IMR-90 (cell line): ENCODE measurements at regions not wholly inside any gene's neighbourhood (a gene's known extent, or its start where the extent isn't known, plus 50 kb on each side); places are given as distances from the start of the nearest gene placed in this dataset.

Source experiments
- ATAC-seq: fragments of 200-7000 bp; cut with Tn5 transposase; 2 replicates; pipeline ENCODE4 v1.9.1; 2020; ENCODE audit warnings: low read depth, mild to moderate bottlenecking, moderate library complexity
- BruUV-seq: library from RNA; stranded (reverse); fragments of 400-500 nt; replicated peaks from 2 replicates; lab custom pipeline; 2021; lab: Mats Ljungman, UMichigan
- CTCF ChIA-PET: fragments of 300-600 bp; formaldehyde crosslinking; extraction: SDS; loops from one replicate; lab custom pipeline; 2021; ENCODE audit warnings: antibody characterized with exemption; lab: Yijun Ruan, JAX
- POLR2A ChIA-PET: fragments of 300-600 bp; sonication (Branson Sonifier 250); formaldehyde crosslinking; loops from one replicate; lab custom pipeline; 2022; ENCODE audit warnings: antibody characterized with exemption; ENCODE audit not compliant: unreplicated experiment; lab: Charles Lee
- DNase-seq: peaks from one replicate; pipeline ENCODE4 v3.0.0; 2013
- H2AFZ ChIP-seq: replicated peaks from 2 replicates; pipeline ENCODE3; 2013; ENCODE audit warnings: low read length, mild to moderate bottlenecking; ENCODE audit not compliant: poor library complexity
- H2AK5ac ChIP-seq: 2 replicates; pipeline ENCODE4 v1.6.1; 2013; ENCODE audit warnings: low read depth, low read length, inconsistent platforms
- H2AK9ac ChIP-seq: replicated peaks from 2 replicates; pipeline ENCODE3; 2013; ENCODE audit warnings: mild to moderate bottlenecking, low read depth, low read length, moderate library complexity; ENCODE audit not compliant: poor library complexity
- H2BK120ac ChIP-seq: 2 replicates; pipeline ENCODE4 v1.6.1; 2013; ENCODE audit warnings: low read depth, low read length, inconsistent platforms
- H2BK15ac ChIP-seq: 3 replicates; pipeline ENCODE4 v1.6.1; 2013; ENCODE audit warnings: low read depth, low read length, inconsistent platforms
- H2BK20ac ChIP-seq: 2 replicates; pipeline ENCODE4 v1.6.1; 2013; ENCODE audit warnings: low read depth, mild to moderate bottlenecking, inconsistent platforms, low read length, moderate library complexity
- H2BK5ac ChIP-seq: 2 replicates; pipeline ENCODE4 v1.6.1; 2013; ENCODE audit warnings: mild to moderate bottlenecking, low read depth, low read length, inconsistent platforms; ENCODE audit not compliant: poor library complexity, severe bottlenecking
- H3K14ac ChIP-seq: replicated peaks from 2 replicates; pipeline ENCODE4 v1.6.1; 2013; ENCODE audit warnings: low read depth, low read length, inconsistent platforms
- H3K18ac ChIP-seq: 2 replicates; pipeline ENCODE4 v1.6.1; 2013; ENCODE audit warnings: low read depth, low read length, control low read depth
- H3K23ac ChIP-seq: 2 replicates; pipeline ENCODE4 v1.6.1; 2013; ENCODE audit warnings: low read depth, low read length, inconsistent platforms
- H3K27ac ChIP-seq: 2 replicates; pipeline ENCODE4 v1.5.1; 2013; ENCODE audit warnings: mild to moderate bottlenecking, control low read depth, low read length; ENCODE audit not compliant: insufficient read depth
- H3K27me3 ChIP-seq: 2 replicates; pipeline ENCODE4 v1.6.1; 2013; ENCODE audit warnings: low read length; ENCODE audit not compliant: control insufficient read depth, insufficient read depth
- H3K36me3 ChIP-seq: 2 replicates; pipeline ENCODE4 v1.6.1; 2013; ENCODE audit warnings: low read length, mixed read lengths; ENCODE audit not compliant: control insufficient read depth, insufficient read depth
- H3K4ac ChIP-seq: 2 replicates; pipeline ENCODE4 v1.6.1; 2013; ENCODE audit warnings: low read depth, low read length, inconsistent platforms
- H3K4me1 ChIP-seq: 2 replicates; pipeline ENCODE4 v1.6.1; 2013; ENCODE audit warnings: low read length, mixed read lengths; ENCODE audit not compliant: control insufficient read depth, insufficient read depth
- H3K4me2 ChIP-seq: 2 replicates; pipeline ENCODE4 v1.6.1; 2013; ENCODE audit warnings: low read depth, mild to moderate bottlenecking, control low read depth, low read length, moderate library complexity
- H3K4me3 ChIP-seq: 2 replicates; pipeline ENCODE4 v1.5.1; 2013; ENCODE audit warnings: low read depth, mild to moderate bottlenecking, control low read depth, low read length, moderate library complexity; ENCODE audit not compliant: insufficient read depth
- H3K56ac ChIP-seq: 2 replicates; pipeline ENCODE4 v1.6.1; 2013; ENCODE audit warnings: low read length, inconsistent platforms; ENCODE audit not compliant: insufficient read depth; ENCODE audit errors: extremely low read depth
- H3K79me1 ChIP-seq, 2 experiments: 2 replicates each; pipeline ENCODE4 v1.6.1; 2013; ENCODE audit warnings: low read length in 2 of 2, inconsistent platforms in 1 of 2, low read depth in 1 of 2
- H3K9ac ChIP-seq: 2 replicates; pipeline ENCODE4 v1.6.1; 2013; ENCODE audit warnings: low read depth, low read length, control low read depth
- H3K9me1 ChIP-seq: 2 replicates; pipeline ENCODE4 v1.6.1; 2013; ENCODE audit warnings: low read length, inconsistent platforms; ENCODE audit not compliant: insufficient read depth
- H3K9me3 ChIP-seq: 2 replicates; pipeline ENCODE4 v1.6.1; 2013; ENCODE audit warnings: low read length; ENCODE audit not compliant: control insufficient read depth, insufficient read depth
- H4K20me1 ChIP-seq: 2 replicates; pipeline ENCODE4 v1.6.1; 2013; ENCODE audit warnings: low read length, inconsistent platforms; ENCODE audit not compliant: insufficient read depth
- H4K5ac ChIP-seq: 2 replicates; pipeline ENCODE4 v1.6.1; 2013; ENCODE audit warnings: mild to moderate bottlenecking, low read depth, low read length, control low read depth
- H4K8ac ChIP-seq, 2 experiments: 2 replicates each; pipeline ENCODE4 v1.6.1; 2013; ENCODE audit warnings: low read depth in 2 of 2, low read length in 2 of 2, control low read depth in 1 of 2, inconsistent platforms in 1 of 2
- H4K91ac ChIP-seq: 2 replicates; pipeline ENCODE4 v1.6.1; 2013; ENCODE audit warnings: low read depth, low read length, inconsistent platforms; ENCODE audit not compliant: insufficient read depth
- FOS ChIP-seq: fragments of 150-350 bp; IDR thresholded peaks from 2 replicates; pipeline ENCODE4 v1.6.1; 2016; ENCODE audit warnings: low read depth, low read length
- RCOR1 ChIP-seq: IDR thresholded peaks from 2 replicates; pipeline ENCODE4 v1.6.1; 2012; ENCODE audit warnings: mild to moderate bottlenecking, low read length, improper control_type of control experiment; ENCODE audit not compliant: insufficient replicate concordance
- RFX5 ChIP-seq: IDR thresholded peaks from 2 replicates; pipeline ENCODE4 v1.8.0; 2012; ENCODE audit warnings: low read depth, mild to moderate bottlenecking, low read length, moderate library complexity
- WGBS, 2 experiments: methylation state at CpG; one replicate each; pipeline versions ENCODE4 v1.1.5 to v1.1.7; 2013; ENCODE audit warnings: missing lambda C conversion rate in 2 of 2; ENCODE audit not compliant: insufficient read length in 1 of 2; ENCODE audit errors: extremely low coverage in 2 of 2; 5-methylcytosine and 5-hydroxymethylcytosine counted together
- dilution Hi-C: fragments of 300-500 bp; cut with HindIII; formaldehyde crosslinking; loops from one replicate; pipeline ENCODE4 v1.14.3; 2018; ENCODE audit warnings: low sequenced_read_pairs; ENCODE audit not compliant: unreplicated experiment
- in situ Hi-C: fragments of 300-500 bp; cut with MboI; formaldehyde crosslinking; loops from 3 replicates; pipeline ENCODE4 v1.14.3; 2019; ENCODE audit warnings: low sequenced_read_pairs, inconsistent platforms, mixed read lengths
- intact Hi-C: fragments of 100-400 bp; cut with micrococcal nuclease; formaldehyde crosslinking; loops from 2 replicates; pipeline ENCODE4 v1.10.0; 2022

DNA sequence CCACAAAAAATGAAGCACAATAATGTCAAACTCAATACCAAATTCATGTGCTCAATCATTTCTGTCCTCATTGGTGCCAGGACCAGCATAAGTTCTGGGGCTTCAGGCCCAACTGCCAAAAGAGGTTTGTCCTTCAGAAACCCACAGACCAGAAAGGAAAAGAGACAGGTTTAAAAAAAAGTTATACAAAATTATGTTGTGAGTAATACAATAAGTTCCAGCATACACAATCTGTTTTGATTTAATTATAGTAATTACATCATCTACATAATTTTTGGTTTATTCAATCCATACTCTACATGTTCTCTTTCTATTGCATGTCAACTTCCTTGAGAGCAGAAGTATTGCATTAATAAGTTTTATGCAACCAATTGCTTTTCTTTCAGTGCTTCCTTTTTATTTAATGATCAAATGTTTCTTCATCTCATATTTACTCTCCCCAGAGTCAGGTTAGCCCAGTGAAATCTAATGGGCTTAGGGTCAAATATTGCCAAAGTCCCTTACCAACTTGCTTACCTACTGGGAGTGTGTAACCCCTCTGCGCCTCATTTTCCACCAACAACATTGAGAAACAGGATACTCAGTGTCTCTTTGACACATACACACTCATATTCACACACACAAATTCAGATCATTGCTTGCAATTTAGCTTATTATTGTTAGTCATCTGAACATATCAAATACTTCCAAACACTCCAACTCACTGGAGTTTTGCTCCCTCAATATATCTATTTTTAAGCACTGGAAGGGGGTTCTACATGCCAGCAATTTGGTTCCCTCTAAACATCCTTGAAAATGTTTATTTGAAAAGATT, 424.4 kb upstream of the MARCKS start:
- no peaks in the 10 kb centered on the region for H3K79me1 ChIP-seq
- H3K14ac ChIP-seq: peak overlapping the region; percentile 44; the same call in 1 of the 2 replicates
- H3K4ac ChIP-seq: peak overlapping the region; percentile 81; the same call in 1 of the 2 replicates
- no peak overlapping the region for H2AK9ac ChIP-seq
- no peak overlapping the region for H3K4me3 ChIP-seq
- peak overlapping the region; percentile 89; the same call in 1 of the 2 replicates for H3K27ac ChIP-seq
- no peak for TF ChIP-seq RCOR1
- no peak for TF ChIP-seq RFX5
- TF ChIP-seq FOS: no peak
- intact Hi-C loops (loop anchor here (1.0 to 10.0 kb wide), 4 partner anchors 132 to 426 kb away; no protein-coding TSS in a partner anchor), in situ Hi-C loops (no loop called here), dilution Hi-C loops (no loop called here)
- H3K56ac ChIP-seq: 0 out of 2 replicates have a peak overlapping the region, but pooled peaks have one; percentile 19
- no peak overlapping the region for H3K9ac ChIP-seq
- H2BK120ac ChIP-seq: peak overlapping the region; percentile 69
- H3K36me3 ChIP-seq: no peaks in the 10 kb centered on the region
- H3K9me1 ChIP-seq: peaks cover 9% of the 10 kb centered on the region
- WGBS, 2 experiments: 86% methylated on average over 1 of the region's 1 CpG; no CpG with 5 or more reads in 1 of the 2 experiments
- H3K23ac ChIP-seq: peak overlapping the region; percentile 59; the same call in 1 of the 2 replicates
- H4K20me1 ChIP-seq: no peaks in the 10 kb centered on the region
- peak overlapping the region; percentile 75 for H2BK20ac ChIP-seq
- peak; percentile 73 for ATAC-seq
- peaks cover 8% of the 10 kb centered on the region for H3K4me1 ChIP-seq
- peak overlapping the region; percentile 65 for H4K91ac ChIP-seq
- no peaks in the 10 kb centered on the region for H3K27me3 ChIP-seq
- BruUV-seq: no TSS peak
- H3K9me3 ChIP-seq: no peaks in the 10 kb centered on the region
- peak overlapping the region; percentile 93 for H3K18ac ChIP-seq
- H2BK5ac ChIP-seq: peak overlapping the region; percentile 64
- CTCF ChIA-PET: interaction anchor here (0.6 kb wide), 2 partner anchors 27 to 262 kb away, joined by 3 to 4 read pairs; no protein-coding TSS in a partner anchor
- H2AK5ac ChIP-seq: peak overlapping the region; percentile 90; the same call in 1 of the 2 replicates
- DNase-seq: peak; percentile 41
- H4K8ac ChIP-seq: 0 out of 4 replicates have a peak overlapping the region, but pooled peaks of 1 of the 2 experiments have one; percentile 24
- no peak overlapping the region for H2AFZ ChIP-seq
- H2BK15ac ChIP-seq: peak overlapping the region; percentile 85; the same call in 1 of the 3 replicates
- POLR2A ChIA-PET: interaction anchor here (0.6 kb wide), 1 partner anchor 367 kb away, joined by 3 read pairs; no protein-coding TSS in a partner anchor
- H4K5ac ChIP-seq: peak overlapping the region; percentile 72
- H3K4me2 ChIP-seq: peak overlapping the region; percentile 71
